ENCODE measurements at regions not wholly inside any gene's neighbourhood (a gene's known extent, or its start where the extent isn't known, plus 50 kb on each side); places are given as distances from the start of the nearest gene placed in this dataset.

- Histone ChIP-seq H3K27me3 (replicated peaks; ENCODE audit: insufficient read depth) (no peaks in the 10 kb centered on the region), H3K9me3 (no peaks in the 10 kb centered on the region), H3K36me3 (no peaks in the 10 kb centered on the region), H3K4me1 (replicated peaks) (no peaks in the 10 kb centered on the region), H3K27ac (no peak overlapping the region), H3K4me3 (no peak overlapping the region)
- TF ChIP-seq POLR2A (IDR thresholded peaks at IDR 0.05) = no peak
- TF ChIP-seq, protein P1, sequence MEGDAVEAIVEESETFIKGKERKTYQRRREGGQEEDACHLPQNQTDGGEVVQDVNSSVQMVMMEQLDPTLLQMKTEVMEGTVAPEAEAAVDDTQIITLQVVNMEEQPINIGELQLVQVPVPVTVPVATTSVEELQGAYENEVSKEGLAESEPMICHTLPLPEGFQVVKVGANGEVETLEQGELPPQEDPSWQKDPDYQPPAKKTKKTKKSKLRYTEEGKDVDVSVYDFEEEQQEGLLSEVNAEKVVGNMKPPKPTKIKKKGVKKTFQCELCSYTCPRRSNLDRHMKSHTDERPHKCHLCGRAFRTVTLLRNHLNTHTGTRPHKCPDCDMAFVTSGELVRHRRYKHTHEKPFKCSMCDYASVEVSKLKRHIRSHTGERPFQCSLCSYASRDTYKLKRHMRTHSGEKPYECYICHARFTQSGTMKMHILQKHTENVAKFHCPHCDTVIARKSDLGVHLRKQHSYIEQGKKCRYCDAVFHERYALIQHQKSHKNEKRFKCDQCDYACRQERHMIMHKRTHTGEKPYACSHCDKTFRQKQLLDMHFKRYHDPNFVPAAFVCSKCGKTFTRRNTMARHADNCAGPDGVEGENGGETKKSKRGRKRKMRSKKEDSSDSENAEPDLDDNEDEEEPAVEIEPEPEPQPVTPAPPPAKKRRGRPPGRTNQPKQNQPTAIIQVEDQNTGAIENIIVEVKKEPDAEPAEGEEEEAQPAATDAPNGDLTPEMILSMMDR (IDR thresholded peaks at IDR 0.05) = no peak
- intact Hi-C loops (cut with DNase I) = no loop called here
- 64% methylated on average over 5 of the region's 5 CpGs for WGBS
- no peak for DNase-seq (ENCODE audit: low spot score)
Measured at GRCh38 chr5:58393716-58394115, 66.2 kb downstream of the PLK2 start.

GRCh38 chr5:58392496-58392895, 67.4 kb downstream of the PLK2 start:
- H3K4me1 ChIP-seq (replicated peaks) = no peaks in the 10 kb centered on the region
- 91% methylated on average over 4 of the region's 4 CpGs for WGBS
- intact Hi-C loops (cut with DNase I) = no loop called here
- no peaks in the 10 kb centered on the region for H3K36me3 ChIP-seq
- H3K27ac ChIP-seq = no peak overlapping the region
- no peaks in the 10 kb centered on the region for H3K27me3 ChIP-seq (replicated peaks; ENCODE audit: insufficient read depth)
- TF ChIP-seq POLR2A (IDR thresholded peaks at IDR 0.05) (no peak), POLR2AphosphoS5 (IDR thresholded peaks at IDR 0.05) (no peak)
- TF ChIP-seq, protein P1 (IDR thresholded peaks at IDR 0.05) = no peak
- H3K9me3 ChIP-seq = no peaks in the 10 kb centered on the region
- no peak for DNase-seq (ENCODE audit: low spot score)
- H3K4me3 ChIP-seq = no peak overlapping the region

DNA sequence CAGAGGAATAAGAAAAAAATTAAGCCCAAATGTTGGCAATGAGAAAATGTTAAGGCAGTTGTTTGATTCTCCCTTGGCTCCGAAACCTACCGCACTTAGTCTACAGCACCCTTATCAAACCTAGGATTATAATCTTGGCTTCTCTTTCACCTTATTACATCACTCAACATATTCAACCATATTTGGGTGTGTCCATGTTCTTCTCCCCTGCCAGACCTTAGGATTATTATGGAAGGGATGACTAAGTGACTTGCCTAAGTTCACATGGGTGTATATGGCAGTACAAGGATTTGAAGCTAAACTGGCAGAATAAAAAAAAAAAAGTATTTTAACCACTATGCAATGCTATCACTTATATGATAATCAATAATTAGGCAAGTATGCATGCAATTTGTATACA, 76.4 kb downstream of the PLK2 start:
- DNase-seq (ENCODE audit: low spot score) = no peak
- no peak overlapping the region for H3K4me3 ChIP-seq
- WGBS = 95% methylated on average over 2 of the region's 2 CpGs
- H3K9me3 ChIP-seq = no peaks in the 10 kb centered on the region
- no peak overlapping the region for H3K27ac ChIP-seq
- no peaks in the 10 kb centered on the region for H3K4me1 ChIP-seq (replicated peaks)
- H3K27me3 ChIP-seq (replicated peaks; ENCODE audit: insufficient read depth) = no peaks in the 10 kb centered on the region
- no peak for TF ChIP-seq POLR2A (IDR thresholded peaks at IDR 0.05)
- TF ChIP-seq, protein P1 (IDR thresholded peaks at IDR 0.05) = no peak
- no peak for TF ChIP-seq POLR2AphosphoS5 (IDR thresholded peaks at IDR 0.05)
- H3K36me3 ChIP-seq = no peaks in the 10 kb centered on the region
- intact Hi-C loops (cut with DNase I) = no loop called here

DNA sequence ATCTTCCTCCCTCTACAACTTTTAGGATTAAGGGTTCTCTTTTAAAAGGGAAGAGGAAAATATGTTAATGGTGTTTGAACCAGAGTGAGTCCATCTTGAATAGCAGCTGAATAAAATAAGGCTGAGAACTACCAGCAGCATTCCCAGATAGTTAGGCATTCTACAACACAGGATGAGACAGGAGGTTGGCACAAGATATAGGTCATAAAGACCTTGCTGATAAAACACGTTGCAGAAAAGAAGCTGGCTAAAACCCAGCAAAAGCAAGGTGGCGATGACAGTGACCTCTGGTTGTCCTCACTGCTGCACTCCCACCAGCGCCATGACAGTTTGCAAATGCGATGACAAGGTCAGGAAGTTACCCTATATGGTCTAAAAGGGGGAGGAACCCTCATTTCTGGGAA, 77.8 kb downstream of the PLK2 start:
- Histone ChIP-seq H3K27ac (no peak overlapping the region), H3K4me1 (replicated peaks) (no peaks in the 10 kb centered on the region), H3K4me3 (no peak overlapping the region), H3K36me3 (no peaks in the 10 kb centered on the region), H3K9me3 (no peaks in the 10 kb centered on the region), H3K27me3 (replicated peaks; ENCODE audit: insufficient read depth) (no peaks in the 10 kb centered on the region)
- intact Hi-C loops (cut with DNase I) = no loop called here
- WGBS = 77% methylated on average over 4 of the region's 4 CpGs
- DNase-seq (ENCODE audit: low spot score) = no peak
- no peak for TF ChIP-seq POLR2AphosphoS5 (IDR thresholded peaks at IDR 0.05)
- TF ChIP-seq POLR2A (IDR thresholded peaks at IDR 0.05) = no peak
- TF ChIP-seq, protein P1 (IDR thresholded peaks at IDR 0.05) = no peak

DNA sequence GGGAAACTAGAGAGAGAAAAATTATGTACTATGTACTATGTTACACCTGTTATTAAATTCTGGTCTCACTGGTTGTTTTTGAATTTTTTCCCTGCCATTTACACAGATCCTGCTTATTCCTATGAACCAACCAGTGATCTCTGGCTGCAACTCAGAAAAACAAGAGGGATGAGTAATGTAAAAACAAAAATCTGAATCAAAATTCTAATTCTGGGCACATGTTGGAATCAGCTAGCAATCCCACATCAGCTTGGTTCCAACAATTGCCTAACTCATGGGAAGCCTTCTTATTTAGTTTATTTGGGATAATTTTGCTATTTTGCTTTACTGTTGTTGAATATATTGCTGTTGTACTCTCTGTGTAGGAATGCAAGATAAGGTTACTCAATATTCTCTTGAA, 78.3 kb downstream of the PLK2 start:
- no peaks in the 10 kb centered on the region for H3K27me3 ChIP-seq (replicated peaks; ENCODE audit: insufficient read depth)

More for the DNA sequence above, 78.3 kb downstream of the PLK2 start:
- Histone ChIP-seq H3K36me3 (no peaks in the 10 kb centered on the region), H3K27ac (no peak overlapping the region), H3K4me3 (no peak overlapping the region), H3K9me3 (no peaks in the 10 kb centered on the region), H3K4me1 (replicated peaks) (no peaks in the 10 kb centered on the region)
- no peak for DNase-seq (ENCODE audit: low spot score)
- intact Hi-C loops (cut with DNase I) = no loop called here
- TF ChIP-seq POLR2A (IDR thresholded peaks at IDR 0.05) (no peak), POLR2AphosphoS5 (IDR thresholded peaks at IDR 0.05) (no peak)
- TF ChIP-seq, protein P1 (IDR thresholded peaks at IDR 0.05) = no peak
